CD4-positive, alpha-beta T cell treated with Interleukin-12 subunit alpha and Interleukin-12 subunit beta, for 1 hour (primary cell): ENCODE measurements at regions not wholly inside any gene's neighbourhood (a gene's known extent, or its start where the extent isn't known, plus 50 kb on each side); places are given as distances from the start of the nearest gene placed in this dataset.

ENCODE experiments used
- DNase-seq: peaks from one replicate; pipeline ENCODE4 v3.0.0-alpha.2; 2020

DNA sequence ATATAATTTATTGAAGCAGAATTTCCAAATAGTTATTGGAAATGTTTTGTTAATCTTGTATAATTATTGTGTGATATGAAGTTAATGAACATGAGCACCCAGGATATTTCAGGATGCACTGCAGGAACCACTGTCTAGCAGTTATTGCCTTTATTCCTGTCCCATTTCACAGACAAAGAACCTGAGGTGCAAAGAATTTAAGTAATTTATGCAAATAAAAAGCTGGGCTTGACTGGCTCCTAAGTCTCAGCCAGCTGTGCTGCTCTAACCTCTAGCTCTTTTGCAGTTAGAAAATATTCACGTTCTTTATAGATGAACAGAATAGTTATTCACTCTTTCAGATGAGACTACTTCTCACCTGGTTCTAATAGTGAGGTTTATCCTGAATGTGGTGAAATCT lies 50.0 kb upstream of the NUDT12 start:
- no peak for DNase-seq
